HG03045 (cell line): ENCODE measurements at regions not wholly inside any gene's neighbourhood (a gene's known extent, or its start where the extent isn't known, plus 50 kb on each side); places are given as distances from the start of the nearest gene placed in this dataset.
"Not testable (repeated sequence)": the region's sequence is repeated elsewhere in the genome, so short reads cannot be mapped to it uniquely, and the experiment has no call there.

Experiments used
- ATAC-seq: cut with Tn5 transposase; IDR thresholded peaks from one replicate; pipeline ENCODE4 v1.9.1; 2021; ENCODE audit warnings: mild to moderate bottlenecking, moderate library complexity; ENCODE audit not compliant: unreplicated experiment

GRCh38 chr16:79845033-79845733 is 244.6 kb upstream of the MAF start:
- ATAC-seq = peak; percentile 84

DNA sequence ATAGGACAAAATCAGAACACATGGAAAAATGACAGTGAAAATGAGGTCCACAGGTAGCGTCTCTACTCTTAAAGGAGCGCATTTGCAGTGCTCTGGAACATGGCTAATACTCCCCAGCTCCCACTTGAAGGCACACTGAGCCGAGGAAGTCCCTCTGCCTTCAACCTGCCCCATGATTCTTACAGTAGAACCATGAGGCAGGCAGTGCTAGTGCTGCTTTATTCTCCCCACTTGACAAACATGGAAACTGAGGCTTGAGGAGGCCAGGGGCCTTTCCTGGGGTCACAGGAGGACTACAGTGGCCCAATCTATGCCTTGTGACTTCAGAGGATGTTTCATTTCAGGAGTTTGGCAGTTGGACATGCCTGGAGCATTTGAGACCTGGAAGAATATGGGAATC is 244.1 kb upstream of the MAF start:
- ATAC-seq = no peak

DNA sequence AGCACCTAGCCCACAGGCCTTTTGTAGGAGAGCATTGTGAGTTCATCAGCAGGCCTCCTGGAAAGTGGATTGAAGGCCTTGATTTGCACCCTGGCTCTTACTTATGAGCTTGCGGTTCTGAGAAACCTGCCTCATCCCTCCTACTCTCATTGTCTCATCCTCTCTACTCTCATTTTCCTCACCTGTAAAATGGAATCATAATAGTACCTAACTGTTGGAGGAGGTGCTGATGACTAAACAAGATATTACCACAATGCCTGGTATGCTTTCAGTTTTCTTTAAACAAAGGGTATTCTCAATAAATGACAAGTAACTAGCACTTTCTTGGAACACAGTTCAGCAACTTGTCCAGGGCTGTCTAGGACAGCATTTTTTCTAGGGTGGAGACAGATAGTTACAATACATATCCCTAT is 243.1 kb upstream of the MAF start:
- ATAC-seq = peak; percentile 41

GRCh38 chr16:79843145-79843544 is 242.6 kb upstream of the MAF start:
- no peak for ATAC-seq

DNA sequence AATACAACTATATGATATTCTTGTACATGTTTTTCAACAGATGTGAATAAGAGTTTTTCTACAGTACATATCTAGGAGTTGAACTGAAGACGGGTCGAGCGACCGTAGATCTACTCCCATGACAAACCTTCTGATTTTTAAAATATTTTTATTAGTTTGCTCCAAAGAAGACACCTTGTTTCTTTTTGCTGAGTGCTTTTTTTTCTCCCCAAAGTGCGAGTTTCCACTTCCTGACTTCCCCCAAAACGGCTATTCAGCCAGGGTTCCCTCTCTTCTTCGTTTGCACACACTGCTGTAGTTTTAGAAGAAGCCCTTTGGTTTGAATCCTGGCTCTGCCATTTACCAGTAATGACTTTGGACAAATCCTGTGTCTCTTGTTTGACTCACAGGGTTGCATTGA is 241.7 kb upstream of the MAF start:
- ATAC-seq = no peak

DNA sequence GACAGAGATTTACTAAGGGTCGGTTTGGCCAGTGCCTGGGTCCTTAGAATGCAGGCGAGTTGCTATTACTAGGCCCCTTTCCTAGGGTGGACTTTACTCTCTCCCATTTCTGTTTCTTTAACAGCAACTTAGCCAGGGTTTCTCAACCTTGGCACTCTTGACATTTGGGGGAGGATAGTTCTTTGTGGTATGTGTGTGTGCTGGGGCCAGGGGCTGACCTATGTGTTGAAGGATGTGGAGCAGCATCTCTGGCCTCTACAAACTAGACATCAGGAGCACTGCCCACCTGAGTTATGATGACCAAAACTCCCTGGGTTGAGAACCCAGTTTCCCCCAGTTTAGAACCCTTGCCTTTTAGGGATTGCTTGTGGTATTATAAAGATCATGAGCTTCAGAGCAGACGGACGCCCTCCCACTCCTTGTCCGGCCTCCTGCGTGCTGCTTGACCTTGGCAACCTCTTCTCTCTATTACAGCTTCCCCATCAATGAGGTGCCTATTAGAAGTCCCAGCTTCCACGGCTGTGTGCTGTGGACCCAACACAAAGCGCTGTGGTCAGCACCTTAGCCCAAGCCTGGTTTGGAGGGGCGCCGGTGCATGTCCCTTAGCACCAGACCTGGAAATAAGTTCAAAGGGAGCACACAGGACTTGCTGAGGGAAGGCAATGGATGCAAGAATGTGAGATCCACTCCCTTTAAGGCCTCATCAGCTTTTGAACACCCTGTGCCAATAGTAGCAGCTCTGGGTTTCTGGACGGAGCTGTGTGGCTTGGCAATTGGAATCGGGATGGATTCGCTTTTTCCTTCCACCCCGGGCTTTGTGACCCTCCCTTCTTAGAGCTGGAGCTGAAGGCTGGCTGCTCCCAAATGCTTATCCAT is 239.2 kb upstream of the MAF start:
- no peak for ATAC-seq

- ATAC-seq = no peak
These were observed 238.1 kb upstream of the MAF start for GRCh38 chr16:79838496-79839259.

- ATAC-seq = no peak
These were observed 235.6 kb upstream of the MAF start for GRCh38 chr16:79836144-79836543.

DNA sequence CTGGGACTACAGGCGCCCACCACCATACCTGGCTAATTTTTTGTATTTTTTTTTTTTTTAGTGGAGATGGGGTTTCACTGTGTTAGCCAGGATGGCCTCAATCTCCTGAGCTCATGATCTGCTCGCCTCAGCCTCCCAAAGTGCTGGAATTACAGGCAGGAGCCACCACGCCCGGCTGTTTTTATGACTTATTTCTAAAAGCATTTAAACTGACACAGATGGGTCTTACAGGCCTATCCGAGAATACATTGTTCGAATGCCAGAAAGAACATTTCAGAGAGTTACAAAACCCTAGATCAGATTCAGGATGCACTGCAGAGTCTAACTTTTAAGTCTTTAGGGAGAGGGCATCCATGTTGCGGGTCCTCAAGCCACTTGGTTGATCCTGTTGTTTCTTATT is 234.7 kb upstream of the MAF start:
- no peak for ATAC-seq

- no peak for ATAC-seq
These were observed 234.2 kb upstream of the MAF start for GRCh38 chr16:79834720-79835119.

GRCh38 chr16:79834003-79834402 is 233.5 kb upstream of the MAF start:
- ATAC-seq = not testable (repeated sequence)

- no peak for ATAC-seq
These were observed 233.0 kb upstream of the MAF start for GRCh38 chr16:79833559-79833958.

GRCh38 chr16:79826732-79827475 is 226.4 kb upstream of the MAF start:
- ATAC-seq = no peak

DNA sequence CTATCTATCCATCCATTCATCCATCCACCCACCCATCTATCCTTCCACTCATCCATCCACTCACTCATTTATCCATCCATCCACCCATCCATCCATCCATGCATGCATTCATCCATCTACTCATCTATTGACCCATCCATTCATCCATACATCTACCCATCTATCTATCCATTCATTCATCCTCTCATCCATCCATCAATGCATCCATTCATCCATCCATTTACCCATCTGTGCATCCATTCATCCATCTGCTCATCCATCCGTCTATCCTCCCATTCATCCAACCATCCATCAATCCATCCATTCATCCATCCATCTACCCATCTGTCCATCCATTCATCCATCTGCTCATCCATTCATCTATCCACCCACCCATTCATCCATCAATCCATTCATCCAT is 224.5 kb upstream of the MAF start:
- no peak for ATAC-seq

DNA sequence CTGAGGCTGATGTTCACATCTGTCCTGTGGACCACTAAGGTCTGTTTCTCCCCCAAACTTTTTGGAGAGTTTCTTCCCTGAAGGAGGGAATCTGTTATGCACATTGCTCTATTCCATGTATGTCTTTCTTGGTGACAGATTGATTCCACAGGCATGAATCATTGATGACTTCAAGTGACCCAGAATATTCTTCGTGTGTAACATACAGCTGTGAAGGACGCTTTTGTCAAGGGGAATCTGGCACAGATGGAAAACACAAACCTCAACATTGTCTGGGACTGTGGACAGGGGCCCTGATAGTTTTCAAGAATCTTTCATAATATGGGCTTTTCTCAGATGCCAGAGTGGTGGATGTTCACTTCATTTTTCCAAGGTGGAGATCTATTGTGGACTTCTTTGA is 223.1 kb upstream of the MAF start:
- ATAC-seq = no peak

DNA sequence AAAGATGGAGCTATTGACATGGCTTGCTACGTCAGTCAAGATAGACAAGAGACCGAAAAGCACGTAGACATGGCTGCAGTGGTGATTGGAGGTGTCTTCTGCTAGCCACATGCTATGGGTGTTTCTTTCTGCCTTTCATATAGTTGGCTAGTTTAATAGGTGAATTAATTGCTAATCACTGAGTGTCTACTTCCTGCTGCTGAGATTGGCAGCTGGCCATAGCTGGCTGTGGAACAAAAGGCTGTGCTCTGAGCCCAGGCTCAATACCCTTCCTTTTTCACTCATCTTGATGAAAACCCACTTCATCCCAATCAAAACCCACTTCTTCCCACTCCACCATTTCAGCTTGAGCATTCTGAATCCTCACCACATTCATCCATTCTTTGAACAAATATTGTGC is 221.4 kb upstream of the MAF start:
- no peak for ATAC-seq

GRCh38 chr16:79816081-79816497 is 215.6 kb upstream of the MAF start:
- no peak for ATAC-seq

DNA sequence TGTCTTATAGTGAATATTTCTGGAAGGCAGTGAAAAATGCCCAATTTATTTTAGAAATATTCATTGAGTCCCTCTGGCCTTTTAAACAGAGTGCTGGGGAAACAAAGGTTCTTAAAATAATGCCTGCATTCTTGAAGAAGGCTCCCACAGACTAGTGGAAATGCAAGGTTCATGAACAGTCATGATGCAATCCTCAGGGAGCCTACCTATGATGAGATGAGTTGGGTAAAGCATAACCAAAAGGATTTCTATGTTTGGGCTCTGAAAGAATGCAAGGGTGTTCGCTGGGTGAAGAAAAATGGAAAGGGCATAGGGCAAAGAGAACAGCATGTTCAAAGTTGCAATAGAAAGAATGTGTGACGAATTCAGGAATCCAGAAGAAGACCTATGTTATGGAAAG is 214.5 kb upstream of the MAF start:
- no peak for ATAC-seq

GRCh38 chr16:79814124-79814523 is 213.6 kb upstream of the MAF start:
- no peak for ATAC-seq

GRCh38 chr16:79811541-79811940 is 211.0 kb upstream of the MAF start:
- ATAC-seq = no peak
